HG02885 (cell line): ENCODE measurements at regions not wholly inside any gene's neighbourhood (a gene's known extent, or its start where the extent isn't known, plus 50 kb on each side); places are given as distances from the start of the nearest gene placed in this dataset.
"Not testable (repeated sequence)": the region's sequence is repeated elsewhere in the genome, so short reads cannot be mapped to it uniquely, and the experiment has no call there.

Experiments used
- ATAC-seq: cut with Tn5 transposase; IDR thresholded peaks from one replicate; pipeline ENCODE4 v1.9.1; 2021; ENCODE audit warnings: mild to moderate bottlenecking; ENCODE audit not compliant: unreplicated experiment, poor library complexity

- no peak for ATAC-seq
Observed at GRCh38 chr10:124249812-124250432, 156.5 kb upstream of the CHST15 start.

DNA sequence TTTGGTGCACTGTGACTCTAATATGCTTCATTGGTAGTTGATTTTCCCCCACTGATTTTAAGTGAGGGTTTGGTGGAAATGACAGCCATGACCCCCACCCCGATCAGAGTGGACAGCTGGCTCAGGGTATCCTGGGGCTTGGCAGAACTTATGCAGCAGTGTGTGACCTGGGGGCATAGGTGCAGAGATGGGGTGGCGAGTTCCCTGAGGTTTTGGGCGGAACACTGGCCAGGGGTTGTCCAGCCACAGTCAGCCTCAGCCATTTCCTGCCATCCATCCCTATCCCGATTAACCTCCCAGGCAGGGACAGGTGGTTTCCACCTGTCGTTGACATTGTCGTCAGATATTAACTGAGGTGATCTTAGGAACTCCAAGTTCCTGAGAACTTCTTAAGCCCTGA lies 155.8 kb upstream of the CHST15 start:
- ATAC-seq = no peak

- no peak for ATAC-seq
Observed at GRCh38 chr10:124248056-124249045, 155.0 kb upstream of the CHST15 start.

DNA sequence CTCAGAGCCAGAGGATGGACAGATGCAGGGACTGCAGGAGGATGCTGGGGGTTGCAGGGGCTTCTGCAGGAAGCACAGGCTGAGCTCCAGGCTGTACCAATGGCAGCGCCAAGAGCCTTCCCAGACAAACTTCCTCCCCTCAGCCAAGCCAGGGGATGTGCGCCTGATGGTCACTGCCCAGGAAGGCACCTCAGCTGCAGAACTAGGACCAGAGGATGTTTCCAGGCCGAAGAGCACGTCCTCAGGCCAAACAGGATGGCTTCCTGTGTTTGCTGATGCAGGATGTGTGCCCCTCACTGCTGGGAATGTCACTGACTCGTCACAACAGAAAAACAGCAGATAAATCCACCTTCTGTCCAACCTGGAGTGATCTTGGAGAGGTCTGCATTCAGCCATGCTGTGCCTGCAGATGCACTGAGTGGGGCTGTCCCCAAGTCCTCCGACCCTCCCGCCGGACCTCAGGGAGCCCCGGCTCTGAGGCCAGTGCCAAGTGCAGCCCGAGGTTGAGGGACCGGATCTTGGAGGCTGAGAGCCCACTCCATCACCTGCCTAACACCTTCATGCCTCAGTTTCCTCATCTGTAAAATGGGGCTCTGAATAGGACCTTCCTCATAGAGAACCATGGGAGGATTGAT lies 152.5 kb upstream of the CHST15 start:
- ATAC-seq = no peak

GRCh38 chr10:124245191-124245590 lies 151.8 kb upstream of the CHST15 start:
- no peak for ATAC-seq

DNA sequence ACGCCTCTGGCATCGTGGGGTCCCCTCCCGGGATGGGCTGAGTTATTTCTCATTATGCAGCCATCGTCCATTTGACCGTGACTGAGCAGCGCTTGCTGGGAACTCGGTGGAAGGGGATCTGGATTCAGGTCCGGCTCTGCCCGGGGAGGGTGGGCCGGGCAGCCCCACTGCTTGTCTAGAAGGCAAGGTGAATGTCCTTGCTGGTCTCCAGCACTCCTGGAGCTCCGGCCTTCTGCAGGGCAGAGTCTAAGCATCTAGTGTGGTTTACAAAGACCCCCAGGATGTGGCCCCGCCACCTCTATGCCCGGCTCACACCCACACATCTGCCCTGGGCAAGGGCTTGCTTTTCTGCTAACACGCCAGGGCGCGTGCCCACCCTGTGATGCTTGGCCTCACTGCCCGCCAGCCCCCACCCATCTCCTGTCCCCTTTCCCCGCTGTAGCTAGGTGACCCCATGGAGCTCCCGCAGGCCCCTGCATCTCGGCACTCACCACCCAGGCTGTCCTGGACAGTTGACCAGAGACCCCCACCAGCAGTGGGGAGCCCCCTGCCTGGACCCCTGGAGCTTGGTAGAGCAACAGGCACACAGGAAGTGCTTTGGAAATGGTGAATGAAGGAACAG lies 151.0 kb upstream of the CHST15 start:
- ATAC-seq = no peak

DNA sequence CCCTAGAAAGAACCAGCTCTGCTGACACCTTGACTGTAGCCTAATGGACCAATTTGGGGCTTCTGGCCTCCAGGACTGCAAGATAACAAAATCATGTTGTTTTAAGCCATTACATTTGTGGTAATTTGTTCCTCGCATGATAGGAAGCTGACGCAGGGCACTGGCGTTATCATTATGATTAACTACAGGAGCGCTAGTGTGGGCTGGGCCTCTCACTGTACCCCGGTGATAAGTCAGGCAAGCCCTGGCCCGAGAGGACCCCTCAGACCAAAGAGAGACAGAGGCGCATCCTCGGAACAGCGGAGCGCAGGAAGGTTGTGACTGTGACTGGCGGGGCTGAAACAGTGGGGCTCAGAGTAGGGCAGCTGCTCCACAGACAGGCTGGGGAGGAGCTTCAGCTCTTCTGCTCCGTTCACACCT lies 150.3 kb upstream of the CHST15 start:
- ATAC-seq = no peak

- ATAC-seq = no peak
Observed at GRCh38 chr10:124242791-124243190, 149.4 kb upstream of the CHST15 start.

- ATAC-seq = no peak
Observed at GRCh38 chr10:124242365-124242764, 149.0 kb upstream of the CHST15 start.

GRCh38 chr10:124241510-124241909 lies 148.1 kb upstream of the CHST15 start:
- ATAC-seq = not testable (repeated sequence)

- no peak for ATAC-seq
Observed at GRCh38 chr10:124240839-124241291, 147.5 kb upstream of the CHST15 start.

DNA sequence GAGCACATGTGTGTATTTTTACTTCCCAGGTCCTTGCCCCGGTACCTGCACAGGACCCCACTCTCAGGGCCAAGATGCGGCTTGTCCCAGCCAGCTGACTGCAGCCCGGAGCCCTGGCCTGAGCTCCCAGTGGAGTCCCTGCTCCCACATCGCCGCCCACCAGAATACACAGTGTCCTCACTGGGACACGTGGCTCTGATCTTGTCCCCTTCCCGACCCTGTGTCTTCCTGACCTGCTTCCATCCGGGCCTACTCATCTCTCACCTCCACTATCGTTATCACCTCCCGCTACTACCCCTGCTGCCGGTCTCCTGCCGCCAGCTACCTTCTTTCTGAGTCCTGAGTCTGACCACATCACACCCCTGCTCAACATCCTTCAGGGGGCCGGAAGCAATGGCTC lies 146.3 kb upstream of the CHST15 start:
- ATAC-seq = no peak

DNA sequence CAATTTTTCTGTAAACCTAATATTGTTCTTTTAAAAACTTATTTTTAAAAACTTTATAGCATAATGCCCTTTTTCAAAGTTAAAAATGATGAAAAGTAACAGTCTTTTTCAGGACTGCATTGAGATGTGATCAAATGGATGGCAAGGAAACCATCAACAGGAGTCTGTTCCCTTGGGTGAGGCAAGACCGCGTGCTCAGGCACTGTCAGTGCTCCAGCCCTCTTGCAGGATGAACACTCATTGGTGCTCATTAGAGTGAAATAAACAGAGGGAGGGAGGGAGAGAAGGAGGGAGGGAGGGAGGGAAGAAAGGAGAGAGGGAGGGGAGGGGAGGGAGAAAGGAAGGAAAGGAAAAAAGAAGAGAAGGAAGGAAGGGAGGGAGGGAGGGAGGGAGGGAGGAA lies 145.7 kb upstream of the CHST15 start:
- no peak for ATAC-seq

- no peak for ATAC-seq
Observed at GRCh38 chr10:124238367-124238766, 145.0 kb upstream of the CHST15 start.

DNA sequence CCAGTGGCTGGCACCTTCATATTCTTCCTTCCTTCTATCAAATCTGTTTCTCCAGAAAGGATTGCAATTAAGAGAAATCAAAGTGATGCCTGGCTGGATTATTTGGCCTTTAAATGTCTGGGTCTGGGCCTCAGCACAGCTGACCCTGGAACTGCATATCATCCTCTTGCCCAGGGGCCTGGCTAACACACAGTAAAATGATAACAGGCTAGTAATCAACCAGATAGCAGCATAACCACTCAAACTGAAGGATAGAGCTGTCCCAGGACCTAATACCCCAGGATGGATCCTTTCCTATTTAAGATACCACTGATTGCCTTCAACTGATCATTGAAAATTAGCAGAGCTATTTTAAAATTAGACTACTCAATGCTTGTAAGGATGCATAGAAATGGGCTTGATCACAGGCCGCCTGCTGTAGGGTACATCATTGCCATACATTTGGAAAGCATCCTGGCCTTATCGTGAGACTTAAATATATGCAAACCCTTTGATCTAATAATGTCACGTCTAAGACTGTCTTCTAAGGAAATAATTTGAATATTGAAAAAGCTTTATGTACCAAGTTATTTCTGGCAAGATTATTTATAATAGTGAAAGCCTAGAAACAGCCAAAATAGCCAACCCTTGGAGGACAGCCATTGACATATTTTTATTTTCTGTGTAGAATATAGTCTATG lies 144.0 kb upstream of the CHST15 start:
- no peak for ATAC-seq

DNA sequence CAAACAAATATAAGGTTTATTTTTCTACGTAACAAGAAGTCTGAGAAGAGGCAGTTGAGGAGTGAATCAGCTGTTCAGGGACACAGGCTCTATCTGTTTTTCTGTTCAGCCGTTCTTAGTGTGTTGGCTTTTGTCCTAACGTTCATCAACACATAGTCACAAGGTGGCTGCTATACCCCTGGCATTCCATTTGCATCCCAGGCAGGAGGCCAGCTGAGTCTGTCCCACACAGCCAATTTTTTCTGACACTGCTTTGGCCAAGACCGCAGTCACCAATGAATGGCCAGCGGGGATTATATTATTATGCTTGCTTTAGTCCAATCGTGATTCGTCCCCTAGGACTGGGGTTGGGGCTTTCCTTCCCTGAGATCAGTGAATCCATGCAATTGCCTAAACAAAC lies 143.4 kb upstream of the CHST15 start:
- no peak for ATAC-seq

GRCh38 chr10:124236136-124236535 lies 142.7 kb upstream of the CHST15 start:
- no peak for ATAC-seq

GRCh38 chr10:124235232-124235631 lies 141.8 kb upstream of the CHST15 start:
- ATAC-seq = no peak

DNA sequence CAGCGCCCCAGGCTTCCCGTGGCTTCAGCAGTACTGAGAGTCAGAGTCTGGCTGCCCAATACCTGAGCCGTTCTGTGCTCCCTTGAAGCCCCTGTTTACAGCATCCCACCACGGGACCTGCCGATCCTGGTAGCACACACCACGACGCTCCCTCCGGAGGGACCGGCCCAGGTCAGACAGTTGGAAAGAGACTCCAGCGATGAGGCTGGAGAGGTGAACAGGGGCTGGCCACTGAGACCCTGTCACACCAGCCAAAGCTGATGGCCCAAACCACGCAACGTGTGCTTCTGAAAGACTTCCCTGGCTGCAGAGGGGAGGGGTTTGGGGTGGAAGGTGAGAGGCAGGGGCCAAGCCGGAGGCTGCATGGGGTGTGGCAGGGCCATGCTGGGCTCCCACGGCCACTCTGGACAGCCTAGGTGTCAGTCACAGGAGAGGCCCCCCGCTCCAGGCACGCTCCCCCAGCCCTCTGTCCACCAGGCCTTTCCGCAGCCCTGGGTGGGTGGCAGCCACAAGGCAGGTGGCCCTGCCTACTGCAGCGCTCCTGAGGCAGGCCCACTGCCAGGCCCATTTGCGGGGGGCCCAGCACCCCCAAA lies 140.2 kb upstream of the CHST15 start:
- no peak for ATAC-seq
